ENCODE measurements at regions not wholly inside any gene's neighbourhood (a gene's known extent, or its start where the extent isn't known, plus 50 kb on each side); places are given as distances from the start of the nearest gene placed in this dataset.
"Not testable (repeated sequence)": the region's sequence is repeated elsewhere in the genome, so short reads cannot be mapped to it uniquely, and the experiment has no call there.

- Mint-ChIP-seq H3K4me1 (ENCODE audit: low read depth, unreplicated experiment) (peaks cover 22% of the 10 kb centered on the region), H3K27me3 (ENCODE audit: unreplicated experiment) (no peaks in the 10 kb centered on the region), H3K4me3 (ENCODE audit: unreplicated experiment) (no peak overlapping the region), H3K27ac (ENCODE audit: unreplicated experiment) (no peak overlapping the region), H3K36me3 (ENCODE audit: unreplicated experiment) (no peaks in the 10 kb centered on the region), H3K9me3 (ENCODE audit: unreplicated experiment) (no peaks in the 10 kb centered on the region)
- no peak for DNase-seq
- TF ChIP-seq CTCF (IDR thresholded peaks at IDR 0.05; ENCODE audit: partially characterized antibody, unreplicated experiment), result no peak
Measured at GRCh38 chr3:72270072-72270681, 485.2 kb upstream of the PROK2 start.

- DNase-seq, result no peak
- H3K9me3 Mint-ChIP-seq (ENCODE audit: unreplicated experiment), result no peaks in the 10 kb centered on the region
- no peak overlapping the region for H3K27ac Mint-ChIP-seq (ENCODE audit: unreplicated experiment)
- TF ChIP-seq CTCF (IDR thresholded peaks at IDR 0.05; ENCODE audit: partially characterized antibody, unreplicated experiment), result no peak
- H3K36me3 Mint-ChIP-seq (ENCODE audit: unreplicated experiment), result no peaks in the 10 kb centered on the region
- H3K27me3 Mint-ChIP-seq (ENCODE audit: unreplicated experiment), result no peaks in the 10 kb centered on the region
- peaks cover 16% of the 10 kb centered on the region for H3K4me1 Mint-ChIP-seq (ENCODE audit: low read depth, unreplicated experiment)
- H3K4me3 Mint-ChIP-seq (ENCODE audit: unreplicated experiment), result no peak overlapping the region
Measured at GRCh38 chr3:72269475-72269874, 484.5 kb upstream of the PROK2 start.

- not testable (repeated sequence) for H3K9me3 Mint-ChIP-seq (ENCODE audit: unreplicated experiment); H3K27ac Mint-ChIP-seq (ENCODE audit: unreplicated experiment); H3K27me3 Mint-ChIP-seq (ENCODE audit: unreplicated experiment); DNase-seq; H3K36me3 Mint-ChIP-seq (ENCODE audit: unreplicated experiment); H3K4me1 Mint-ChIP-seq (ENCODE audit: low read depth, unreplicated experiment); H3K4me3 Mint-ChIP-seq (ENCODE audit: unreplicated experiment)
Measured at GRCh38 chr3:72266921-72267524, 482.1 kb upstream of the PROK2 start.

- Mint-ChIP-seq H3K9me3 (ENCODE audit: unreplicated experiment) (no peaks in the 10 kb centered on the region), H3K27me3 (ENCODE audit: unreplicated experiment) (no peaks in the 10 kb centered on the region), H3K4me3 (ENCODE audit: unreplicated experiment) (no peak overlapping the region), H3K36me3 (ENCODE audit: unreplicated experiment) (no peaks in the 10 kb centered on the region), H3K27ac (ENCODE audit: unreplicated experiment) (no peak overlapping the region), H3K4me1 (ENCODE audit: low read depth, unreplicated experiment) (peaks cover 6% of the 10 kb centered on the region)
- no peak for DNase-seq
- no peak for TF ChIP-seq CTCF (IDR thresholded peaks at IDR 0.05; ENCODE audit: partially characterized antibody, unreplicated experiment)
Measured at GRCh38 chr3:72266016-72266370, 481.0 kb upstream of the PROK2 start.

GRCh38 chr3:72265256-72266015 lies 480.5 kb upstream of the PROK2 start:
- no peaks in the 10 kb centered on the region for H3K27me3 Mint-ChIP-seq (ENCODE audit: unreplicated experiment)
- no peak overlapping the region for H3K4me3 Mint-ChIP-seq (ENCODE audit: unreplicated experiment)
- no peaks in the 10 kb centered on the region for H3K9me3 Mint-ChIP-seq (ENCODE audit: unreplicated experiment)
- H3K36me3 Mint-ChIP-seq (ENCODE audit: unreplicated experiment), result no peaks in the 10 kb centered on the region
- no peak overlapping the region for H3K27ac Mint-ChIP-seq (ENCODE audit: unreplicated experiment)
- TF ChIP-seq CTCF (IDR thresholded peaks at IDR 0.05; ENCODE audit: partially characterized antibody, unreplicated experiment), result no peak
- peaks cover 6% of the 10 kb centered on the region for H3K4me1 Mint-ChIP-seq (ENCODE audit: low read depth, unreplicated experiment)
- DNase-seq, result no peak

Data from glutamatergic neuron (in vitro differentiated cells).